ENCODE measurements at regions not wholly inside any gene's neighbourhood (a gene's known extent, or its start where the extent isn't known, plus 50 kb on each side); places are given as distances from the start of the nearest gene placed in this dataset.

DNA sequence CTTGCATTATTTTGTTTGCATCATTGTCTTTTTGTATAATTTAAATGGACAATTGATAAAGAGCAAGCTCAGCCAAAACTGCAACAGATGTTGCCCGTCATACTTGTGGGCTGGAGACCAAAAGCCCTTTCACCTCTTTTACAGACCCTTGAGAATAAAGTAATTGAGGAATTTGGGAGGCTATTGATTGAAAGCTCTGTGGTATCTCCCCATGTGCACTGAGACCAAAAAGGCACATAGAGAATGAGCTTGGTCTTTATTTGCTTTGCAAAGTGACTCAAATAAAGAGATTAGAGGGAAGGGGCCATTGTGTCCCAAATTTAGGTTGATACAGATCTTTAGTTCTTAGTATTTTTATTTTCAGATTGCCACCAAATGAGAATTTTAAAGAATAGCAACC lies 617.6 kb downstream of the TRHDE start:
- Mint-ChIP-seq H3K4me3 (no peak overlapping the region), H3K27ac (no peak overlapping the region), H3K27me3 (ENCODE audit: insufficient read depth, low read depth, poor library complexity) (no peaks in the 10 kb centered on the region), H3K36me3 (ENCODE audit: low read depth) (no peaks in the 10 kb centered on the region), H3K9me3 (no peaks in the 10 kb centered on the region), H3K4me1 (peaks cover 23% of the 10 kb centered on the region)
- ATAC-seq (peak; percentile 49), DNase-seq (ENCODE audit: low spot score) (peak; percentile 2)
- Histone ChIP-seq H3K9me2 (ENCODE audit: insufficient read depth) (no peaks in the 10 kb centered on the region), H3K4me3 (no peak overlapping the region), H2AFZ (no peak overlapping the region), H3K4me1 (ENCODE audit: insufficient read depth) (peaks cover 28% of the 10 kb centered on the region), H3K4me2 (0 out of 2 replicates have a peak overlapping the region, but pooled peaks have one; percentile 33), H3F3A (replicated peaks; ENCODE audit: low read depth) (no peaks in the 10 kb centered on the region), H4K20me1 (replicated peaks; ENCODE audit: insufficient read depth) (no peaks in the 10 kb centered on the region), H3K36me3 (ENCODE audit: insufficient read depth) (no peaks in the 10 kb centered on the region), H3K79me2 (replicated peaks; ENCODE audit: insufficient read depth) (no peaks in the 10 kb centered on the region), H3K27me3 (ENCODE audit: insufficient read depth) (no peaks in the 10 kb centered on the region), H3K27ac (ENCODE audit: low read depth) (no peak overlapping the region)
- TF ChIP-seq JUNB (IDR thresholded peaks at IDR 0.05; ENCODE audit: unreplicated experiment) = no peak
- no peak for TF ChIP-seq POLR2AphosphoS5 (IDR thresholded peaks at IDR 0.05; ENCODE audit: low read depth)
- no peak for TF ChIP-seq ZNF114 (CRISPR knock-in tag; IDR thresholded peaks at IDR 0.05)
- no peak for TF ChIP-seq EZH2 (IDR thresholded peaks at IDR 0.05; ENCODE audit: low read depth, unreplicated experiment)
- TF ChIP-seq, protein P1, sequence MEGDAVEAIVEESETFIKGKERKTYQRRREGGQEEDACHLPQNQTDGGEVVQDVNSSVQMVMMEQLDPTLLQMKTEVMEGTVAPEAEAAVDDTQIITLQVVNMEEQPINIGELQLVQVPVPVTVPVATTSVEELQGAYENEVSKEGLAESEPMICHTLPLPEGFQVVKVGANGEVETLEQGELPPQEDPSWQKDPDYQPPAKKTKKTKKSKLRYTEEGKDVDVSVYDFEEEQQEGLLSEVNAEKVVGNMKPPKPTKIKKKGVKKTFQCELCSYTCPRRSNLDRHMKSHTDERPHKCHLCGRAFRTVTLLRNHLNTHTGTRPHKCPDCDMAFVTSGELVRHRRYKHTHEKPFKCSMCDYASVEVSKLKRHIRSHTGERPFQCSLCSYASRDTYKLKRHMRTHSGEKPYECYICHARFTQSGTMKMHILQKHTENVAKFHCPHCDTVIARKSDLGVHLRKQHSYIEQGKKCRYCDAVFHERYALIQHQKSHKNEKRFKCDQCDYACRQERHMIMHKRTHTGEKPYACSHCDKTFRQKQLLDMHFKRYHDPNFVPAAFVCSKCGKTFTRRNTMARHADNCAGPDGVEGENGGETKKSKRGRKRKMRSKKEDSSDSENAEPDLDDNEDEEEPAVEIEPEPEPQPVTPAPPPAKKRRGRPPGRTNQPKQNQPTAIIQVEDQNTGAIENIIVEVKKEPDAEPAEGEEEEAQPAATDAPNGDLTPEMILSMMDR (conservative IDR thresholded peaks at IDR 0.05; ENCODE audit: low read depth in 2 of 2) = no peak
- no peak for TF ChIP-seq EZH2phosphoT487 (IDR thresholded peaks at IDR 0.05; ENCODE audit: unreplicated experiment)
- TF ChIP-seq, protein P2, sequence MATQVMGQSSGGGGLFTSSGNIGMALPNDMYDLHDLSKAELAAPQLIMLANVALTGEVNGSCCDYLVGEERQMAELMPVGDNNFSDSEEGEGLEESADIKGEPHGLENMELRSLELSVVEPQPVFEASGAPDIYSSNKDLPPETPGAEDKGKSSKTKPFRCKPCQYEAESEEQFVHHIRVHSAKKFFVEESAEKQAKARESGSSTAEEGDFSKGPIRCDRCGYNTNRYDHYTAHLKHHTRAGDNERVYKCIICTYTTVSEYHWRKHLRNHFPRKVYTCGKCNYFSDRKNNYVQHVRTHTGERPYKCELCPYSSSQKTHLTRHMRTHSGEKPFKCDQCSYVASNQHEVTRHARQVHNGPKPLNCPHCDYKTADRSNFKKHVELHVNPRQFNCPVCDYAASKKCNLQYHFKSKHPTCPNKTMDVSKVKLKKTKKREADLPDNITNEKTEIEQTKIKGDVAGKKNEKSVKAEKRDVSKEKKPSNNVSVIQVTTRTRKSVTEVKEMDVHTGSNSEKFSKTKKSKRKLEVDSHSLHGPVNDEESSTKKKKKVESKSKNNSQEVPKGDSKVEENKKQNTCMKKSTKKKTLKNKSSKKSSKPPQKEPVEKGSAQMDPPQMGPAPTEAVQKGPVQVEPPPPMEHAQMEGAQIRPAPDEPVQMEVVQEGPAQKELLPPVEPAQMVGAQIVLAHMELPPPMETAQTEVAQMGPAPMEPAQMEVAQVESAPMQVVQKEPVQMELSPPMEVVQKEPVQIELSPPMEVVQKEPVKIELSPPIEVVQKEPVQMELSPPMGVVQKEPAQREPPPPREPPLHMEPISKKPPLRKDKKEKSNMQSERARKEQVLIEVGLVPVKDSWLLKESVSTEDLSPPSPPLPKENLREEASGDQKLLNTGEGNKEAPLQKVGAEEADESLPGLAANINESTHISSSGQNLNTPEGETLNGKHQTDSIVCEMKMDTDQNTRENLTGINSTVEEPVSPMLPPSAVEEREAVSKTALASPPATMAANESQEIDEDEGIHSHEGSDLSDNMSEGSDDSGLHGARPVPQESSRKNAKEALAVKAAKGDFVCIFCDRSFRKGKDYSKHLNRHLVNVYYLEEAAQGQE (IDR thresholded peaks at IDR 0.05; ENCODE audit: unreplicated experiment) = no peak
- TF ChIP-seq, protein P3, sequence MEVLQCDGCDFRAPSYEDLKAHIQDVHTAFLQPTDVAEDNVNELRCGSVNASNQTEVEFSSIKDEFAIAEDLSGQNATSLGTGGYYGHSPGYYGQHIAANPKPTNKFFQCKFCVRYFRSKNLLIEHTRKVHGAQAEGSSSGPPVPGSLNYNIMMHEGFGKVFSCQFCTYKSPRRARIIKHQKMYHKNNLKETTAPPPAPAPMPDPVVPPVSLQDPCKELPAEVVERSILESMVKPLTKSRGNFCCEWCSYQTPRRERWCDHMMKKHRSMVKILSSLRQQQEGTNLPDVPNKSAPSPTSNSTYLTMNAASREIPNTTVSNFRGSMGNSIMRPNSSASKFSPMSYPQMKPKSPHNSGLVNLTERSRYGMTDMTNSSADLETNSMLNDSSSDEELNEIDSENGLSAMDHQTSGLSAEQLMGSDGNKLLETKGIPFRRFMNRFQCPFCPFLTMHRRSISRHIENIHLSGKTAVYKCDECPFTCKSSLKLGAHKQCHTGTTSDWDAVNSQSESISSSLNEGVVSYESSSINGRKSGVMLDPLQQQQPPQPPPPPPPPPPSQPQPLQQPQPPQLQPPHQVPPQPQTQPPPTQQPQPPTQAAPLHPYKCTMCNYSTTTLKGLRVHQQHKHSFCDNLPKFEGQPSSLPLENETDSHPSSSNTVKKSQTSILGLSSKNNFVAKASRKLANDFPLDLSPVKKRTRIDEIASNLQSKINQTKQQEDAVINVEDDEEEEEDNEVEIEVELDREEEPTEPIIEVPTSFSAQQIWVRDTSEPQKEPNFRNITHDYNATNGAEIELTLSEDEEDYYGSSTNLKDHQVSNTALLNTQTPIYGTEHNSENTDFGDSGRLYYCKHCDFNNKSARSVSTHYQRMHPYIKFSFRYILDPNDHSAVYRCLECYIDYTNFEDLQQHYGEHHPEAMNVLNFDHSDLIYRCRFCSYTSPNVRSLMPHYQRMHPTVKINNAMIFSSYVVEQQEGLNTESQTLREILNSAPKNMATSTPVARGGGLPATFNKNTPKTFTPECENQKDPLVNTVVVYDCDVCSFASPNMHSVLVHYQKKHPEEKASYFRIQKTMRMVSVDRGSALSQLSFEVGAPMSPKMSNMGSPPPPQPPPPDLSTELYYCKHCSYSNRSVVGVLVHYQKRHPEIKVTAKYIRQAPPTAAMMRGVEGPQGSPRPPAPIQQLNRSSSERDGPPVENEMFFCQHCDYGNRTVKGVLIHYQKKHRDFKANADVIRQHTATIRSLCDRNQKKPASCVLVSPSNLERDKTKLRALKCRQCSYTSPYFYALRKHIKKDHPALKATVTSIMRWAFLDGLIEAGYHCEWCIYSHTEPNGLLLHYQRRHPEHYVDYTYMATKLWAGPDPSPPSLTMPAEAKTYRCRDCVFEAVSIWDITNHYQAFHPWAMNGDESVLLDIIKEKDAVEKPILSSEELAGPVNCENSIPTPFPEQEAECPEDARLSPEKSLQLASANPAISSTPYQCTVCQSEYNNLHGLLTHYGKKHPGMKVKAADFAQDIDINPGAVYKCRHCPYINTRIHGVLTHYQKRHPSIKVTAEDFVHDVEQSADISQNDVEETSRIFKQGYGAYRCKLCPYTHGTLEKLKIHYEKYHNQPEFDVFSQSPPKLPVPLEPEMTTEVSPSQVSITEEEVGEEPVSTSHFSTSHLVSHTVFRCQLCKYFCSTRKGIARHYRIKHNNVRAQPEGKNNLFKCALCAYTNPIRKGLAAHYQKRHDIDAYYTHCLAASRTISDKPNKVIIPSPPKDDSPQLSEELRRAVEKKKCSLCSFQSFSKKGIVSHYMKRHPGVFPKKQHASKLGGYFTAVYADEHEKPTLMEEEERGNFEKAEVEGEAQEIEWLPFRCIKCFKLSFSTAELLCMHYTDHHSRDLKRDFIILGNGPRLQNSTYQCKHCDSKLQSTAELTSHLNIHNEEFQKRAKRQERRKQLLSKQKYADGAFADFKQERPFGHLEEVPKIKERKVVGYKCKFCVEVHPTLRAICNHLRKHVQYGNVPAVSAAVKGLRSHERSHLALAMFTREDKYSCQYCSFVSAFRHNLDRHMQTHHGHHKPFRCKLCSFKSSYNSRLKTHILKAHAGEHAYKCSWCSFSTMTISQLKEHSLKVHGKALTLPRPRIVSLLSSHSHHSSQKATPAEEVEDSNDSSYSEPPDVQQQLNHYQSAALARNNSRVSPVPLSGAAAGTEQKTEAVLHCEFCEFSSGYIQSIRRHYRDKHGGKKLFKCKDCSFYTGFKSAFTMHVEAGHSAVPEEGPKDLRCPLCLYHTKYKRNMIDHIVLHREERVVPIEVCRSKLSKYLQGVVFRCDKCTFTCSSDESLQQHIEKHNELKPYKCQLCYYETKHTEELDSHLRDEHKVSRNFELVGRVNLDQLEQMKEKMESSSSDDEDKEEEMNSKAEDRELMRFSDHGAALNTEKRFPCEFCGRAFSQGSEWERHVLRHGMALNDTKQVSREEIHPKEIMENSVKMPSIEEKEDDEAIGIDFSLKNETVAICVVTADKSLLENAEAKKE (CRISPR knock-in tag; IDR thresholded peaks at IDR 0.05) = no peak
- TF ChIP-seq ZNF331 (CRISPR knock-in tag; IDR thresholded peaks at IDR 0.05; ENCODE audit: low read depth) = no peak
- no peak for TF ChIP-seq CREB1 (CRISPR knock-in tag; IDR thresholded peaks at IDR 0.05; ENCODE audit: low read depth)
- TF ChIP-seq, protein P4, sequence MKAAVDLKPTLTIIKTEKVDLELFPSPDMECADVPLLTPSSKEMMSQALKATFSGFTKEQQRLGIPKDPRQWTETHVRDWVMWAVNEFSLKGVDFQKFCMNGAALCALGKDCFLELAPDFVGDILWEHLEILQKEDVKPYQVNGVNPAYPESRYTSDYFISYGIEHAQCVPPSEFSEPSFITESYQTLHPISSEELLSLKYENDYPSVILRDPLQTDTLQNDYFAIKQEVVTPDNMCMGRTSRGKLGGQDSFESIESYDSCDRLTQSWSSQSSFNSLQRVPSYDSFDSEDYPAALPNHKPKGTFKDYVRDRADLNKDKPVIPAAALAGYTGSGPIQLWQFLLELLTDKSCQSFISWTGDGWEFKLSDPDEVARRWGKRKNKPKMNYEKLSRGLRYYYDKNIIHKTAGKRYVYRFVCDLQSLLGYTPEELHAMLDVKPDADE (IDR thresholded peaks at IDR 0.05) = no peak
- no peak for TF ChIP-seq NANOG (IDR thresholded peaks at IDR 0.05; ENCODE audit: borderline replicate concordance)
- no peak for TF ChIP-seq STAT1 (IDR thresholded peaks at IDR 0.05; ENCODE audit: unreplicated experiment)

All from GM23338 (cell line).